ENCODE measurements at regions not wholly inside any gene's neighbourhood (a gene's known extent, or its start where the extent isn't known, plus 50 kb on each side); places are given as distances from the start of the nearest gene placed in this dataset.

- DNase-seq = no peak
Measured at GRCh38 chr10:44242091-44242490, 142.8 kb downstream of the CXCL12 start.

DNA sequence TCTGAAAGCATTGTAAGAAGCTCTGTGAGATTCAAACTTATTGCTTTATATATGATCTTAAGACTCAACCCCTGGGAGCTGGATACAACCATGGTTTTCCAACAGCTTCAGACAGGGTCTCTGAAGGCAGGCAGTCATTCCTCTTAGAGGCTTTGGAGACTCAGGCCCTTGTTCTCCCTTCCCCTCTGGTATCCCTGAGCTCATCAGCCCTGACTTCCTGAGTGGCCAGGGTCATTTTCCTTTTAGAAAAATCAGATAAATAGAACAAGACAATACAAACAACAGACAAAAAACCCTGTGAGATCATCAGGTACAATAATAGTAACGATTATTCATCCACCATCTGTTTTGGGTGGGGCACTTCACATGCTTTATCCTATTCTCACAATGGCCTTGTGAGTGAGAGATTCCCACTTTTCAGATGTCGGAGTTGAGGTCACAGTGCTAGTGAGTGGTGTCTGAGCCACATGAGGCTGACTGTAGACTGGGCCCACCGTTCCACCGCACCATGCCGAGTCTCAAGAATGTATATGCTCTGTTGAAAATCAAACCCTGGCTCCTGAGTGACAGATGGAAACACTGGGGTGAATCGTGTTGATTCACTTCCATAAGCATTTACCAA lies 144.2 kb downstream of the CXCL12 start:
- DNase-seq = no peak

DNA sequence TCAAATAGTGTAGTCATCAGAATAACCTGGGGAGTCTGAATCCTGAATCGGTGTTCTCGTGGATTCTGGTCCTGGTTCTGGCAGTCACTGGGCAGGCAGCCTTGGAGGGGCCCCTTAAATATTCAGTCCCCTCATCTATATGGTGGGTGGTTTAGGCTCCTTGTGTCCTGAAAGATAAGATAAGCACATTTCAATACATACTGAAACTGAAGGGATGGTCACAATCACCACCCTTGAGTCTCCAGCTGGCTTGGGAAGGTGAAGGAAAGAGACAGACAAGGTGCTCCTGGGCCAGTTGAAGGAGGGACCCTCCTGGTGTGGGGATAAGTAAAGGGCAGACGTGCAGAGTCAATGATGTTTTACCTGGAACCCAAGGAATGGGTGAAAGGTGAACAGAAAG lies 146.7 kb downstream of the CXCL12 start:
- DNase-seq = no peak

DNA sequence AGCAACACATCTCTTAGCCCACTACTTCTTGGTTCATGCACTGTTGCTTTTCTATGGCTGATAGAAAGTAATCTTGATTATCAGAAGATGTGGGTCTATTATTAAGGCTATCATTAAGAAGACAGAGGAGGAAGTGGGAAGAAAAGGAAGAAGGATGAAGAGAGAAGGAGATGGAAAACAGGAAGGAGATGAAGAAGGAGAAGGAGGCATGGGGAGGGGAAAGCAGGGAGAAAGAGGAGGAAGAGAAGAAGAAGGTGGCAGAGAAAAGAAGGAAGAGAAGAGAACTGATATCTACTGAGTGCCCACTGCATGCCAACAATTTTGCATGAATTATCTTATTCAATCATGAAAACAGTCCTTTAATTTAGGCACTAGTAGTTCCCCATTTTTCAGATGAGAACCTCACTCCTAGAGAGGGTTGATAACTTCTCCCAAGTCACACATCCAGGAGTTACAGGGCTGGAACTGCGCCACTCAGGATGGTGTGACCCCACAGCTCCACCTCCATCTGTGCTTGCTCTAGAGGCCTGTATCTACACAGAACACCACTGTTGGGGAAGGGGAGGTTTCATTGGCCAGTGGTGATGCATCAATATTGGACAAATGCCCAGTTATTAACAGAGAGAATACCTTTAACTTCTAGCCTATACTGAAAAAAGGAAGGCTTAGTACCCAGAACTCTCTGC lies 147.4 kb downstream of the CXCL12 start:
- no peak for DNase-seq

- no peak for DNase-seq
Measured at GRCh38 chr10:44235363-44235762, 149.5 kb downstream of the CXCL12 start.

GRCh38 chr10:44234483-44234875 lies 150.4 kb downstream of the CXCL12 start:
- DNase-seq = no peak

DNA sequence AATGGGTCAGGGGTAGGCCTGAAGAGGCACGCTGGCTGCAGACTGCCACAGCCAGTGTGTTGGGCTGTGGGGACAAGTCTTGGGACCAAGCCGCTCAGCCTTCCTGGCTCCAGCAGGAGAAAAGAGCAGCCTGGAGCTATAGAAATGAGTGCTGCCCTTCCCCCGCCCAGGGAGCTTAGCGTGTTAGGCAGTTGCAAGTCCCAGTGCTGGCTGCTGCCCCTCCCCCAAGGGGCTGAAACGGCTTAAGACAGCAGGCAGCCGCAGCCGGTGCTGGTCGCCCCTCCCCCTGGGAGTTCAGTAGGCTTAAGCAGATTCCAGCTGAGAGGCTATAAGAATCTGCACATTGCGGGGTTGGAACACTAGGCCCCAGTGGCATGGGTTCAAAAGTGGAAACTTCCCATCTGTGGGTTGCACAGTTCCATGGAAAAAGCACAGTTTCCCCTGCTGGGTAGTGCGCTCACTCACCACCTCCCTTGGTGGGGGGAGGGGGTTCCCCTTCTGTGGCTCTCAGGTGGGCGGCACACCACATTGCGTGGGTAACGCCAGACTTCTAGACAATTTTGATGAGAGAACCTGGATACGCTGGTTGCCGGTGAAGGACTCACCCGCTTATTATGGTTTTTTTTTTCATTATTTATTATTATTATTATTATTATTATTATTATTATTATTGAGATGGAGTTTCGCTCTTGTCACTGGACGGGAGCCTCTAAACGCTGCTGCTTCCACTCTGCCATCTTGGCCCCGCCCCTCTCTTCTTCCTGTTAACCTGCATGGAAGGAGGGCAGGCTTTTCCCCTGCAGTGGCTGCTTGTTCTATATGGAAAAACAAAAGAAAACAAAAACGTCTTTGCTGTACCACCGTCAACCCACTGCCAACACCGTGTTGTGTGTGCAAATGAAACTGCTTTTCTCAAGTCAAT lies 151.1 kb downstream of the CXCL12 start:
- DNase-seq = no peak

GRCh38 chr10:44217274-44217820 lies 167.6 kb downstream of the CXCL12 start:
- DNase-seq = no peak

- no peak for DNase-seq
Measured at GRCh38 chr10:44216073-44216472, 168.8 kb downstream of the CXCL12 start.

DNA sequence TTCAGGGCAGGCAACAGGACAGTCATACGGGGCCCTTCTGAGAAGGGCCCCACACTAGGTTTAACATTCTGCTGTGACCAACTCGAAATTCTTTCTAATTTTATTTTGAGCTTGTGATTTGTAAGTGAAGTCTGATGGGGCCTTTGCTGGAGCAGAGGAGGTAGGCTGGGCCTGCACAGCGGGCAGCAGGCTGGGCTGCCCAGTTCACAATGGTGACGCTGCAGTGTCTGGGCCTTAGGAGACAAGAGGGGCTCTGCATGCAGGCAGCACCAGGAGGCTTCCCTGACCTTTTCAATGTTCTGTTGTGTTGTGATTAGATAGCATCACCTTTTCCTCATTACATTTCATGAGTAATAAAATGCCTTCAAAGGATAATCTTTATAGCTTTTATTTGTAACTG lies 175.1 kb downstream of the CXCL12 start:
- DNase-seq = no peak

DNA sequence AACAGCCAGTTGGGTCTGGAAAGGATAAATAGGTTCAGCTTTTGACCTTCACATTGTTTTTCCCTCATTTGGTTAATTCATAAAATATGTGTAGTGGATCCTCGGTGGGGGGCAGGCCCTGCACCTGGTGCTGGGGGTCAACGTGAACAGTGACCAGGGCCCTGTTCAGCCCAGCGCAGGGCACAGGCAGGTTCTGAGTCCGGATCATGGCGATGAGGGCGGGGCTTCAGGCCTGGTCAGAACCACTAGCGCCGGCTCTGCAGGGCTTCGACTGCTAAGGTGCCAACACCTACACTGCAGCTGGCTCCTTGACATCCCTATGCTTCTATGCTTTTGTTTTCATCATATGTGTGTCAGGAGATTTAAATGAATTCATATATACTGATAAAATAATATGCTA lies 177.7 kb downstream of the CXCL12 start:
- DNase-seq = no peak

GRCh38 chr10:44206127-44206818 lies 178.6 kb downstream of the CXCL12 start:
- DNase-seq = no peak

DNA sequence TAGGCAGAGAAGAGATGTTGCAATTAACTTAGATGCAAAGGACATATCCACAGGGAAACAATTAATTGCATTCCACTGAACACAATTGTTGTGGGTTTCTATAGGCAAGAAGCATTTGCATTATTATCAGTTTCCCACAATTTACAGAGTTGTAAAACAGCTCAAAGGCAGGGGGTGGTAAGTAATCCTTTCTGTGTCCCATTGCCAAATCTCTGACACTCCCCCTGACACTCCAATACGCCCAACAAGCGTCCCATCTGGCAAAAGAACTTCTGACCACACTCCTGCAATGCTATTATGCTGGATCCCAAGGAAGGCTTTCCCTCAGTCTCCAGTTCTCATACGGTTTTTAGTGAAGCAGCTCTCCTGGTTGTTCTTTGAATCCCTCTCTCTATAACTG lies 179.8 kb downstream of the CXCL12 start:
- no peak for DNase-seq

- DNase-seq = no peak
Measured at GRCh38 chr10:44203535-44203934, 181.4 kb downstream of the CXCL12 start.

DNA sequence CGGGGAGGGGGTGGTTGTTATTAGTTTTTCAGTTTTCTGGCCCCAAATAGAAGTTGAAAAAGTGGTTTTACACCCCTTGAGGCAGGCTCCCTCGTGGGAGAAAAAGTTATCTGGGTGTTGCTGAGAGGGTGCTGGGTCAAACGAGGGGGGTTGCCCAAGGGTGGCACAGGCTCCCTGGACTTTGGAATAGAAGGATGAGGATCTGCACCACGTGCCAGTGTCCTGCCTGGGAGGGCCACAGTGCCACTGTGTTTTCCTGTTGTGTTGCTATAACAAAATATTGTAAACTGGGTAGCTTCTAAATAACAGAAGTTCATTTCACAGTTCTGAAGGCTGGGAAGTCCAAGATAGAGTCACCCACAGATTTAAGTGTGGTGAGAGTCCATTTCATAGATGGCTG lies 181.9 kb downstream of the CXCL12 start:
- DNase-seq = no peak

DNA sequence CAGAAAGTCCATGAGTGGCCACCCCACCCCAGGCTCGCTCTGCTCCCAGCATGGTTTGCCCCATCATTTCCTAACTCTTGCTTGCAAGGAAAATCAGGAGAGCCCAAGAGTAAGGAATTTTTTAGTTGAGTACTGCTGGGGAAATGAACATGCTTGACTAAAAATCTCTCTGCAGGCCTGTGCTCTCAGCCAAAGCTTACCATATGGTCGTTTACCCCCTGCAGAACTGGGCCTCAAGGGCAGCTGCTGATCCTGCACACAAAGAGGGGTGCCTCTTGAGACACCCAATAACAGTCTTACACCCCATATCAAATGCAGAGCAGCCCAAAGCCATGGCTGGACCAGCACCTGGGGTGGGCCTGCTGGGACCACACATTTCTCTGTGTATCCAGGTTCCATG lies 183.2 kb downstream of the CXCL12 start:
- no peak for DNase-seq

DNA sequence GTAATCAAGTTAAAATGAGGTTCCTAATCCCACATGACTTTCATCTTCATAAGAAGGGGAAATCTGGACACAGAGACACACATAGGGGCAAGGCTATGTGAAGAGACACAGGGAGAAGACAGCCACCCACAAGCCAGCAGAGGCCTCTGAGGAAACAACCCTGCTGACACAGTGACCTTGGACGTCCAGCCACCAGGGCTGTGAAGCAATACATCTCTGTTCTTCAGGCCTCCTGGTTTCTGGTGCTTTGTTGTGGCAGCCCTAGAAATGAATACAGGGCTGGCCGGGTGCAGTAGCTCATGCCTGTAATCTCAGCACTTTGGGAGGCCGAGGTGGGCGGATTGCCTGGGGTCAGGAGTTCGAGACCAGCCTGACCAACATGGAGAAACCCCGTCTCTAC lies 183.9 kb downstream of the CXCL12 start:
- no peak for DNase-seq

DNA sequence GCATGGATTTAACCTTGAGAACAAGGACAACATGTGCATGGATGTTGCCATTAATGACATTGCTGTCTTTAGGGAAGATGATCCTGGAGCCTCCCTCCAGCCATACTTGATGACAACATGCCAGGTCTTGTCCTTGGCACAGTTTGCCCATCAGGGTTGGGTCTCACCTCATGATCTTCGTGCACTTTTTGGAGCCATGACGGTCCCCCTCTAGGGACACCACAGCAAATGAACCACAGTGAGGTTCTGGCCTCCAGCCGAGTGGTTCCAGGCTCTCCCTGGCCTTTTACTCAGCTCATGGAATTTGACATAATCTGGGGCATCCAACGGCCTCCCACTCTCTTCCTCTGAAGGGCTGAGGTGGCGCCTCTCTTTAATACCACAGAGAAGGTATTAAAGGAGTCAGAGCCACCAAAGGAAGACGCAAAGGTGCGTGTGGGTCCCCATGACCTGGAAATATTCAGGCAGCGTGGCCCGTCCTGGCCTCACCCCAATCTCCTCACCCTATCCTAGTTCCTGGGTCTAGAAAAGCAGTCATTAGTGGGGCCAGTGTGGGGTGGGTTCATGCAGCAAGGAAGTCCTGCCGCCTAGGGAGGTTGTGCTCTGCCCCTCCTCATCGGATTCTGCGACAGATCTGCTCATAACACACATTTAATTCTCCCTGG lies 184.8 kb downstream of the CXCL12 start:
- DNase-seq = no peak

- DNase-seq = no peak
Measured at GRCh38 chr10:44199267-44199666, 185.6 kb downstream of the CXCL12 start.

DNA sequence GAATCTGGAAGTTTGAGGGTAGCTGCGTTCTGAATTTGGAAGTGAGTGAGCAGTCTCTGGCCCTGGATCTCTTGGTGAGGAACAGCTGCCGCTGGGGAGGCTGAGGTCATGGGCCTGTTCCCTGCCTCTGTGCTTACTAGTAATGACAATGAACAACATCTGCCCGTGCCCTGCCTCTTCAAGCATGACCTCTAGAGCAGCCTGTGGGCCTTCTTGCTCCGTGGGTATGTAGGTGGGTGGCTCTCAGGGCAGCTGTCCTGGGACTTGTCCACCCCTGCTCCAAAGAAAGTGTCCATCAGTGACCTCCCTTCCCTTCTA lies 186.2 kb downstream of the CXCL12 start:
- no peak for DNase-seq

- no peak for DNase-seq
Measured at GRCh38 chr10:44198096-44198779, 186.7 kb downstream of the CXCL12 start.

DNA sequence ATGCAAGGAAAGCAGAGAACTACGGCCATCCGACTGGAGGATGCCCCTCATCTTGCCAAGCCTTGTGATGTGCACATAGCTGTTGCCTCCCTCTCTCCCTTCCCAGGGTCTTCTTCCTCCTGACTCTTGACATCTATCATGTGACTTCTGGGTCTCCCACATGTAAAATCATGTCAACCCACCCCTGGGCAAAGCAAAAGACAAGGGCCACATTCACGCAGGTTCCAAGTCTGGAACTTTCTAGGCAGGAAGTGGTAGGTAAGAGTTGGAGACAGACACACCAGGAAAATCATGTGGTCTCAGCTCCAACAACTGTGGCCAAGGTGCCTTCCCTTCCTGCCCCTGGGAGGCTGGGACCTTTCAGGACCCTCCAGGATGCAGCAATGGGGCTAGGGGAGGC lies 187.3 kb downstream of the CXCL12 start:
- DNase-seq = no peak

All from inflammatory macrophage treated with lipopolysaccharide for 4 hours (primary cell).